ENCODE measurements at regions not wholly inside any gene's neighbourhood (a gene's known extent, or its start where the extent isn't known, plus 50 kb on each side); places are given as distances from the start of the nearest gene placed in this dataset.

DNA sequence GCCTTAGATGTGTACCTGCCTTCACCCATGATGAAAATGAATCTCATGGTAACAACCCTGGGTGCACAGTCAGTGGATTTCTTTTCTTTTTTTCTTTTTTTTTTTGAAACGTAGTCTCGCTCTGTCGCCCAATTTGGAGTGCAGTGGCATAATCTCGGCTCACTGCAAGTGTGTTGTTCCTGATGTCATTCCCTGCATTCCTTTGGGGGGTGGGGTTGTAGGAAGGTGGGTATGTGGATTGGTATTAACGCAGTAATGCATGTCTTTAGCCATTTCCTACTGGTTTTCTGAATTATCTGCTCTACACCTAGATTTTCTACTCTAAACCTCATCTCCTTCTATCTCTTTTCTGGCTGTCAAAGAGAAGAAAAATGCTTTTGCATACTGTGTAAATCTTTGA is 146.6 kb downstream of the RNF144B start:
- H3K4me3 ChIP-seq (ENCODE audit: low read length) = no peak overlapping the region
- H3K4me2 ChIP-seq (ENCODE audit: low read depth, low read length) = no peak overlapping the region
- H2AFZ ChIP-seq (ENCODE audit: low read length) = no peak overlapping the region
- no peaks in the 10 kb centered on the region for H3K36me3 ChIP-seq (replicated peaks; ENCODE audit: insufficient read depth, low read length)
- no peaks in the 10 kb centered on the region for H3K27me3 ChIP-seq (replicated peaks; ENCODE audit: insufficient read depth, low read length)
- H3F3A ChIP-seq (ENCODE audit: insufficient read depth, low read length) = no peaks in the 10 kb centered on the region
- H3K79me2 ChIP-seq (ENCODE audit: low read length) = no peaks in the 10 kb centered on the region
- no peak for TF ChIP-seq EZH2phosphoT487 (IDR thresholded peaks at IDR 0.05; ENCODE audit: low read length)
- TF ChIP-seq EZH2 (optimal IDR thresholded peaks at IDR 0.05; ENCODE audit: low read depth, low read length) = no peak
- TF ChIP-seq, protein P1, sequence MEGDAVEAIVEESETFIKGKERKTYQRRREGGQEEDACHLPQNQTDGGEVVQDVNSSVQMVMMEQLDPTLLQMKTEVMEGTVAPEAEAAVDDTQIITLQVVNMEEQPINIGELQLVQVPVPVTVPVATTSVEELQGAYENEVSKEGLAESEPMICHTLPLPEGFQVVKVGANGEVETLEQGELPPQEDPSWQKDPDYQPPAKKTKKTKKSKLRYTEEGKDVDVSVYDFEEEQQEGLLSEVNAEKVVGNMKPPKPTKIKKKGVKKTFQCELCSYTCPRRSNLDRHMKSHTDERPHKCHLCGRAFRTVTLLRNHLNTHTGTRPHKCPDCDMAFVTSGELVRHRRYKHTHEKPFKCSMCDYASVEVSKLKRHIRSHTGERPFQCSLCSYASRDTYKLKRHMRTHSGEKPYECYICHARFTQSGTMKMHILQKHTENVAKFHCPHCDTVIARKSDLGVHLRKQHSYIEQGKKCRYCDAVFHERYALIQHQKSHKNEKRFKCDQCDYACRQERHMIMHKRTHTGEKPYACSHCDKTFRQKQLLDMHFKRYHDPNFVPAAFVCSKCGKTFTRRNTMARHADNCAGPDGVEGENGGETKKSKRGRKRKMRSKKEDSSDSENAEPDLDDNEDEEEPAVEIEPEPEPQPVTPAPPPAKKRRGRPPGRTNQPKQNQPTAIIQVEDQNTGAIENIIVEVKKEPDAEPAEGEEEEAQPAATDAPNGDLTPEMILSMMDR (IDR thresholded peaks at IDR 0.05; ENCODE audit: low read length) = no peak
- no peaks in the 10 kb centered on the region for H3K4me1 ChIP-seq (ENCODE audit: low read length)
- DNase-seq = no peak
- H4K20me1 ChIP-seq (ENCODE audit: insufficient read depth, low read length) = no peaks in the 10 kb centered on the region
- no peaks in the 10 kb centered on the region for H3K9me3 ChIP-seq (replicated peaks; ENCODE audit: insufficient read depth, low read length)
- no peaks in the 10 kb centered on the region for H3K9me2 ChIP-seq (replicated peaks; ENCODE audit: insufficient read depth, low read length)
- no peak overlapping the region for H3K27ac ChIP-seq (ENCODE audit: low read length)
- H3K9ac ChIP-seq (ENCODE audit: low read length) = no peak overlapping the region

DNA sequence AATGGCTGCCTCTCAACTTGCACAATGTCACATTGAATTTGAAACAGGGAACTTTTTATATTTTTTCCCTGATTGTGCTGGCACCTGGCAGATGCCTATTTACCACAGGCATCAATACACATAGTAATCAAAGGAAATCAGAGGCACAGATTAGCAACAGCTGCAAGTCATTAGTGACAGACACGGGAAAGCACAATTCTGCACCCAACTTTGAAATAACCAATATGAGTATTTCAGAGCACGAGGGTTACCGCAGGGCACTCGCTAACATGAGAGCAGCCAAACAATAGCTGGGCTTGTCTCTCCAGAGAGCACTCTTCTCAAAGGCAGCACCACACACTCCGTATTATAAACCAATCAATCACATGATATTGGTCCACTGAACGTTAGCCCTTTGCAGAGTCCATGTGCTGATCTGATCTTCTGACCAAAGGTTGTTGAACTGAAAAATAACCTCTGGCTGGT is 149.5 kb downstream of the RNF144B start:
- H3K4me2 ChIP-seq (ENCODE audit: low read depth, low read length) = no peak overlapping the region
- no peaks in the 10 kb centered on the region for H3K27me3 ChIP-seq (replicated peaks; ENCODE audit: insufficient read depth, low read length)

GRCh38 chr6:18538315-18538714 is 151.2 kb downstream of the RNF144B start:
- Histone ChIP-seq H3K4me2 (ENCODE audit: low read depth, low read length) (no peak overlapping the region), H3F3A (ENCODE audit: insufficient read depth, low read length) (0 out of 2 replicates have a peak, but pooled peaks cover 4% of the 10 kb centered on the region), H3K9me2 (replicated peaks; ENCODE audit: insufficient read depth, low read length) (no peaks in the 10 kb centered on the region), H4K20me1 (ENCODE audit: insufficient read depth, low read length) (no peaks in the 10 kb centered on the region), H3K36me3 (replicated peaks; ENCODE audit: insufficient read depth, low read length) (no peaks in the 10 kb centered on the region), H3K4me1 (ENCODE audit: low read length) (peaks cover 14% of the 10 kb centered on the region; the same call in 1 of the 2 replicates), H3K27ac (ENCODE audit: low read length) (no peak overlapping the region), H3K9ac (ENCODE audit: low read length) (no peak overlapping the region), H3K79me2 (ENCODE audit: low read length) (no peaks in the 10 kb centered on the region), H3K9me3 (replicated peaks; ENCODE audit: insufficient read depth, low read length) (no peaks in the 10 kb centered on the region), H3K4me3 (ENCODE audit: low read length) (no peak overlapping the region), H2AFZ (ENCODE audit: low read length) (no peak overlapping the region), H3K27me3 (replicated peaks; ENCODE audit: insufficient read depth, low read length) (no peaks in the 10 kb centered on the region)
- TF ChIP-seq, protein P1 (IDR thresholded peaks at IDR 0.05; ENCODE audit: low read length) = no peak
- TF ChIP-seq EZH2phosphoT487 (IDR thresholded peaks at IDR 0.05; ENCODE audit: low read length) = no peak
- TF ChIP-seq EZH2 (optimal IDR thresholded peaks at IDR 0.05; ENCODE audit: low read depth, low read length) = no peak
- DNase-seq = no peak

More for the DNA sequence above, 149.5 kb downstream of the RNF144B start:
- Histone ChIP-seq H3K4me3 (ENCODE audit: low read length) (no peak overlapping the region), H3K9ac (ENCODE audit: low read length) (no peak overlapping the region), H3K4me1 (ENCODE audit: low read length) (peaks cover 5% of the 10 kb centered on the region; the same call in 1 of the 2 replicates), H3K9me3 (replicated peaks; ENCODE audit: insufficient read depth, low read length) (no peaks in the 10 kb centered on the region), H3K27ac (ENCODE audit: low read length) (no peak overlapping the region), H3F3A (ENCODE audit: insufficient read depth, low read length) (0 out of 2 replicates have a peak, but pooled peaks cover under 1% of the 10 kb centered on the region), H4K20me1 (ENCODE audit: insufficient read depth, low read length) (no peaks in the 10 kb centered on the region), H2AFZ (ENCODE audit: low read length) (no peak overlapping the region), H3K36me3 (replicated peaks; ENCODE audit: insufficient read depth, low read length) (no peaks in the 10 kb centered on the region), H3K9me2 (replicated peaks; ENCODE audit: insufficient read depth, low read length) (no peaks in the 10 kb centered on the region), H3K79me2 (ENCODE audit: low read length) (no peaks in the 10 kb centered on the region)
- no peak for DNase-seq
- TF ChIP-seq EZH2 (optimal IDR thresholded peaks at IDR 0.05; ENCODE audit: low read depth, low read length) = no peak
- TF ChIP-seq, protein P1 (IDR thresholded peaks at IDR 0.05; ENCODE audit: low read length) = no peak
- no peak for TF ChIP-seq EZH2phosphoT487 (IDR thresholded peaks at IDR 0.05; ENCODE audit: low read length)

All from MM.1S (cell line).